H7 (cell line): ENCODE measurements at regions not wholly inside any gene's neighbourhood (a gene's known extent, or its start where the extent isn't known, plus 50 kb on each side); places are given as distances from the start of the nearest gene placed in this dataset.
"Not testable (repeated sequence)": the region's sequence is repeated elsewhere in the genome, so short reads cannot be mapped to it uniquely, and the experiment has no call there.

Source experiments
- DNase-seq: peaks from one replicate; pipeline ENCODE4 v3.0.0; 2012
- H3K27me3 ChIP-seq: 2 replicates; pipeline ENCODE4 v1.6.0; 2011; ENCODE audit warnings: mild to moderate bottlenecking, low read length; ENCODE audit not compliant: control insufficient read depth, insufficient read depth
- H3K36me3 ChIP-seq: replicated peaks from 2 replicates; pipeline ENCODE4 v1.5.1; 2011; ENCODE audit warnings: low read length; ENCODE audit not compliant: control insufficient read depth, insufficient read depth
- H3K4me3 ChIP-seq: 2 replicates; pipeline ENCODE4 v1.5.1; 2011; ENCODE audit warnings: low read depth, mild to moderate bottlenecking, control low read depth, low read length, moderate library complexity; ENCODE audit not compliant: insufficient read depth

DNA sequence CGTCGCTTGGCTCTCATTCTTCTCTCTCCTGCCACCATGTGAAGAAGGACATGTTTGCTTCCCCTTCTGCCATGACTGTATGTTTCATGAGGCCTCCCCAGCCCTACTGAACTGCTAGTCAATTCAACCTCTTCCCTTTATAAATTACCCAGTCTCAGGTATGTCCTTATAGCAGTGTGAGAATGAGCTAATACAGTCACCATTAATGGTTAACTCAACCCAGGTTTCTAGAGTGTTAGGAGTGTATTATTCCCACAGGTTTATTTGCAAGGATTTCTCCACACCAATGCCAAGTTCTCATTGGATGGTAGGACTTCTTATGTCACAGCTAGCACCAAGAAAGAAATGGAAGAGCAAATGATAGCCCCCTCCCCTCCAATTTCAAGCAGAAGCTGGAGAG lies 71.9 kb downstream of the DYNAP start:
- Histone ChIP-seq H3K27me3 (no peaks in the 10 kb centered on the region), H3K4me3 (no peak overlapping the region), H3K36me3 (no peaks in the 10 kb centered on the region)
- DNase-seq, result no peak

GRCh38 chr18:54669701-54670100 lies 78.7 kb downstream of the DYNAP start:
- H3K36me3 ChIP-seq, DNase-seq, H3K4me3 ChIP-seq, H3K27me3 ChIP-seq: not testable (repeated sequence)

- no peaks in the 10 kb centered on the region for H3K27me3 ChIP-seq
- peak; percentile 17 for DNase-seq
Observed at GRCh38 chr18:54671291-54671881, 80.3 kb downstream of the DYNAP start.

DNA sequence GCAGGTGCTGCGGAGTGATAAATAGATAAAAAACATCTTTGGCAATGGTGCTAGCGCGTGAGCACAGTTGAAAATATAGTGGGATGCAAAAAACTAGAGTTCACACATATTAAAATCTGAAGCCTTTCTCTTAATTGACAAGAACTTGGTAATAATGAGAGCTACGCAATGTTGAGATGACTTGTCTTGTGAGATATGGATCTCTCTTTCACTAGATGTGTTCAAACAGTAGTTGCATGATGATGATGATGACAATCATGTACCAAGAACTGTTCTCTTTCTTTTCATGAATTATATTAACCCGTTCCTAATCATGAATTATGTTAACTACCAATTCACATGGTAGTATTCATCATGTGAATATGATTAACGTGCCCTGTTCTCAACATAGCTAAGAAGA lies 81.1 kb downstream of the DYNAP start:
- Histone ChIP-seq H3K4me3 (no peak overlapping the region), H3K27me3 (no peaks in the 10 kb centered on the region), H3K36me3 (no peaks in the 10 kb centered on the region)
- no peak for DNase-seq

More at GRCh38 chr18:54671291-54671881, 80.3 kb downstream of the DYNAP start:
- H3K4me3 ChIP-seq, result no peak overlapping the region
- no peaks in the 10 kb centered on the region for H3K36me3 ChIP-seq

GRCh38 chr18:54672846-54673475 lies 81.9 kb downstream of the DYNAP start:
- DNase-seq, result no peak
- H3K27me3 ChIP-seq, result no peaks in the 10 kb centered on the region

GRCh38 chr18:54673936-54674335 lies 82.9 kb downstream of the DYNAP start:
- no peaks in the 10 kb centered on the region for H3K36me3 ChIP-seq
- H3K4me3 ChIP-seq, result no peak overlapping the region
- DNase-seq, result no peak
- no peaks in the 10 kb centered on the region for H3K27me3 ChIP-seq

More at GRCh38 chr18:54672846-54673475, 81.9 kb downstream of the DYNAP start:
- no peaks in the 10 kb centered on the region for H3K36me3 ChIP-seq
- H3K4me3 ChIP-seq, result no peak overlapping the region

DNA sequence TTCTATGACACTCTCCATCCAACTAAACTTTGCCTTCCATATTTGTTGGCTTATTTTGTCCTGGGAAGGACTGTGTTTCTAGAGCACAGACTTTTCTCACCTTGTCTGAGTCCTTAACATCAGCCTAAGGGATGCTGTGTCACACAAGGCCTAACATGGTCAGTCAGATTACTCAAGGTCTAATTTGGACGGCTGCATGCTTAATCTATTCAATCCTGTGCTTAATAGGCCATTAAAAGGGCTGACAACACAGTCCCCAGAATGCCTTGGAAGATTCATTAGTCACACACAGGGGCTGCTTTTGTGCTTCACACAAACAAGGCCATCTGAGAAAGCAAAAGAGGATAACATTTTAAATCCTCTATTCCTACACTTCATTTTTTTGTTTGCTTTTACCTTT lies 84.0 kb downstream of the DYNAP start:
- no peaks in the 10 kb centered on the region for H3K36me3 ChIP-seq
- H3K4me3 ChIP-seq, result no peak overlapping the region
- no peaks in the 10 kb centered on the region for H3K27me3 ChIP-seq
- DNase-seq, result no peak

- DNase-seq, result peak; percentile 29
- H3K36me3 ChIP-seq, result no peaks in the 10 kb centered on the region
- no peak overlapping the region for H3K4me3 ChIP-seq
- H3K27me3 ChIP-seq, result no peaks in the 10 kb centered on the region
Observed at GRCh38 chr18:54679318-54680149, 88.5 kb downstream of the DYNAP start.

- peak; percentile 49 for DNase-seq
- no peaks in the 10 kb centered on the region for H3K36me3 ChIP-seq
- H3K4me3 ChIP-seq, result no peak overlapping the region
- no peaks in the 10 kb centered on the region for H3K27me3 ChIP-seq
Observed at GRCh38 chr18:54684784-54685183, 93.7 kb downstream of the DYNAP start.

DNA sequence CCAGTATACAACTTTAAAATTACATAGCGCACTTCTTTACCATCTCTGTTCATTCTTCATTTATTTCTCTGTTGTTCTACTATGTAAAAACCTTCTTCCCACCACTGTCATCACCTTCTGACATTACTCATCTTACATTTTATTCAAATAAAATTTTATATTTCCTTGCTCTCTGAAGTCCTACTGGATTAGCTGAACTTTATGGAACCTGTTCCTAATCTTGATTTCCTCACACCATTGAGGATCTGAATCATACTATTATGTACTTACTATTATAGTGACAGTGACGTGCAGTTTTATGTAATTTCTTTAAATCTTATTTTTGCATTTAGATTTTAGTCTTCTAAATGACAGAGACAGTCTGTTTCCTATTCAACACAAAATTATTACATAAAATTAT lies 98.3 kb downstream of the DYNAP start:
- DNase-seq, result no peak
- Histone ChIP-seq H3K36me3 (no peaks in the 10 kb centered on the region), H3K4me3 (no peak overlapping the region), H3K27me3 (no peaks in the 10 kb centered on the region)

- no peaks in the 10 kb centered on the region for H3K36me3 ChIP-seq
- no peak for DNase-seq
- no peaks in the 10 kb centered on the region for H3K27me3 ChIP-seq
- no peak overlapping the region for H3K4me3 ChIP-seq
Observed at GRCh38 chr18:54690198-54690597, 99.2 kb downstream of the DYNAP start.

DNA sequence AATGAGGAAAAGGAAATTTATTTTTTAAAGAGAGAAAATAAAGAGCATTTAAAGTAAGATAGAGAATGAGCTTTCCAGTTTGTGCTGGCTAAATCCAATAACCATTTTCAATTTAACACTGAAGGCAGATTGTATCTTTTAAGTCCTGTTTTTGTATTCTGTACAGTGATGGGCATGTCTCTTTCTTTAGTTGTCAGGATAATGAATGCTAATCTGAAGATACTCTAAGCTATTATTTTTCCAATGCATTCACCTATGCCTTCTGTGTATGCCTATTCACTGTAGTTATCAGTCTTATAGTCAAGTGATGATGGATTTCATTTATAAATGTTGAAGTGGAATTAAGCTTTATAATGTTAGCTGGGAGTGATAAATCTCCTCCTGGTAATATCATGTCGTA lies 101.4 kb downstream of the DYNAP start:
- Histone ChIP-seq H3K4me3 (no peak overlapping the region), H3K27me3 (no peaks in the 10 kb centered on the region), H3K36me3 (no peaks in the 10 kb centered on the region)
- no peak for DNase-seq

DNA sequence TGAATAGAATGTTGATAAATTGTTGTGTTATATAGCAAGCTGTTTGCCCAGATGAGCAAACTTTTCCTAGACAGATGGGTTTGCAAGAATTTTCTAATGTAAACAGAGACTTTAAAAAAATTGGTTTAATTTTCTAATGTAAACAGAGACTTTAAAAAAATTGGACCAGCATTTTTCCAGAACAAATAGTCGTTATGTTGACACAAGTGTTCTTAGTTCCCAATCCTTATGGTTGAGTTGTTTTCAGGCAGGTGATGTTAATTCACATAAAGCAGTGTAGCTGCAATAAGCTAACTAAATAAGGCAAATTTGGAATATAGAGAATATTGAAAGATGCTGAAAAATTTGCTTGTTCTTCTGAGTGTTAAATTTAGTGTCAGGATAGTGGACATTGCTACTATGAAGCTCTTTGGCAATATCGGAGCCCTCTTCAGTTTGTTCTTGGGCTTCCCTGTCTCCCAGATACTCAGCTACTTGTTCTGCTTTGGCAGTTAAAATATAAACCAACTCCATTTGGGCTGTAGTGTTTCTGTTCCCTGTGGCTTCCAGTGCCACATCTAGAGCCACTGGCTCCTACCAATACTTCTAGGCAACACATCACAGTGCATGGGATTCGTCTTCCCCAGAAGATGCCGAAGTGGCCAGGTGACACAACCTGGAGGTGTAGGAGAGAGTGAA lies 105.7 kb downstream of the DYNAP start:
- Histone ChIP-seq H3K4me3 (no peak overlapping the region), H3K27me3 (no peaks in the 10 kb centered on the region), H3K36me3 (no peaks in the 10 kb centered on the region)
- DNase-seq, result no peak

GRCh38 chr18:54700580-54700979 lies 109.5 kb downstream of the DYNAP start:
- Histone ChIP-seq H3K36me3 (no peaks in the 10 kb centered on the region), H3K27me3 (no peaks in the 10 kb centered on the region), H3K4me3 (no peak overlapping the region)
- DNase-seq, result no peak

- Histone ChIP-seq H3K36me3 (no peaks in the 10 kb centered on the region), H3K4me3 (no peak overlapping the region)
- no peak for DNase-seq
Observed at GRCh38 chr18:54702686-54703085, 111.6 kb downstream of the DYNAP start.

More at GRCh38 chr18:54702686-54703085, 111.6 kb downstream of the DYNAP start:
- no peaks in the 10 kb centered on the region for H3K27me3 ChIP-seq
